ENCODE measurements at regions not wholly inside any gene's neighbourhood (a gene's known extent, or its start where the extent isn't known, plus 50 kb on each side); places are given as distances from the start of the nearest gene placed in this dataset.
A peak's percentile ranks its signal among the peaks of the same experiment; 100 is the strongest.

GRCh38 chr9:108297073-108297472 lies 558.7 kb downstream of the ACTL7B start:
- DNase-seq (ENCODE audit: extremely low spot score) = peak; percentile 62
- Histone ChIP-seq H3K4me1 (no peaks in the 10 kb centered on the region), H3K27ac (replicated peaks in 1 of 4) (no peak overlapping the region), H3K9me3 (no peaks in the 10 kb centered on the region), H3K27me3 (no peaks in the 10 kb centered on the region), H3K4me3 (no peak overlapping the region), H3K36me3 (no peaks in the 10 kb centered on the region)
- intact Hi-C loops (cut with DNase I) = no loop called here
- TF ChIP-seq POLR2AphosphoS5 (IDR thresholded peaks at IDR 0.05) (peak in 1 of 2 donors; percentile 30), CTCF (IDR thresholded peaks at IDR 0.05) (no peak)
- WGBS = 69% methylated on average over 4 of the region's 4 CpGs

GRCh38 chr9:108296056-108296455 lies 559.7 kb downstream of the ACTL7B start:
- H3K27me3 ChIP-seq = no peaks in the 10 kb centered on the region
- no peaks in the 10 kb centered on the region for H3K9me3 ChIP-seq
- intact Hi-C loops (cut with DNase I) = no loop called here
- H3K36me3 ChIP-seq = no peaks in the 10 kb centered on the region
- WGBS = 90% methylated on average over 1 of the region's 1 CpG
- no peaks in the 10 kb centered on the region for H3K4me1 ChIP-seq
- H3K27ac ChIP-seq (replicated peaks in 1 of 4) = no peak overlapping the region
- no peak for DNase-seq (ENCODE audit: extremely low spot score)
- TF ChIP-seq POLR2A (IDR thresholded peaks at IDR 0.05; ENCODE audit: low read depth) (no peak), CTCF (IDR thresholded peaks at IDR 0.05) (no peak), POLR2AphosphoS5 (IDR thresholded peaks at IDR 0.05) (no peak), EP300 (IDR thresholded peaks at IDR 0.05) (no peak)
- H3K4me3 ChIP-seq = no peak overlapping the region

GRCh38 chr9:108291586-108291932 lies 564.2 kb downstream of the ACTL7B start:
- 94% methylated on average over 2 of the region's 2 CpGs for WGBS

GRCh38 chr9:108290839-108291585 lies 564.8 kb downstream of the ACTL7B start:
- intact Hi-C loops (cut with DNase I) = no loop called here
- DNase-seq (ENCODE audit: extremely low spot score) = no peak
- 85% methylated on average over 6 of the region's 6 CpGs for WGBS

More at GRCh38 chr9:108291586-108291932, 564.2 kb downstream of the ACTL7B start:
- Histone ChIP-seq H3K4me1 (no peaks in the 10 kb centered on the region), H3K27me3 (no peaks in the 10 kb centered on the region), H3K4me3 (no peak overlapping the region), H3K9me3 (no peaks in the 10 kb centered on the region), H3K27ac (replicated peaks in 1 of 4) (no peak overlapping the region), H3K36me3 (no peaks in the 10 kb centered on the region)
- no peak for DNase-seq (ENCODE audit: extremely low spot score)
- intact Hi-C loops (cut with DNase I) = no loop called here
- no peak for TF ChIP-seq CTCF (IDR thresholded peaks at IDR 0.05)
- TF ChIP-seq POLR2A (IDR thresholded peaks at IDR 0.05; ENCODE audit: low read depth) = no peak
- TF ChIP-seq EP300 (IDR thresholded peaks at IDR 0.05) = no peak
- TF ChIP-seq POLR2AphosphoS5 (IDR thresholded peaks at IDR 0.05) = no peak

More at GRCh38 chr9:108290839-108291585, 564.8 kb downstream of the ACTL7B start:
- TF ChIP-seq CTCF (IDR thresholded peaks at IDR 0.05) (no peak), POLR2A (IDR thresholded peaks at IDR 0.05; ENCODE audit: low read depth) (no peak), POLR2AphosphoS5 (IDR thresholded peaks at IDR 0.05) (no peak), EP300 (IDR thresholded peaks at IDR 0.05) (no peak)
- H3K4me1 ChIP-seq = no peaks in the 10 kb centered on the region
- H3K4me3 ChIP-seq = no peak overlapping the region
- H3K9me3 ChIP-seq = no peaks in the 10 kb centered on the region
- no peak overlapping the region for H3K27ac ChIP-seq (replicated peaks in 1 of 4)
- no peaks in the 10 kb centered on the region for H3K36me3 ChIP-seq
- H3K27me3 ChIP-seq = no peaks in the 10 kb centered on the region
